Upper lobe of left lung (tissue), 4 donors: ENCODE measurements at regions not wholly inside any gene's neighbourhood (a gene's known extent, or its start where the extent isn't known, plus 50 kb on each side); places are given as distances from the start of the nearest gene placed in this dataset.

Source experiments
- POLR2AphosphoS5 ChIP-seq, 2 donors: sonication (generic); formaldehyde crosslinking; IDR thresholded peaks; one replicate each; pipeline ENCODE4 v1.5.1; 2017; ENCODE audit warnings: antibody characterized with exemption in 2 of 2
- TF ChIP-seq, protein P1 (sequence below), 6 experiments: fragments of 450-650 bp in 4 of 6; fragments of 200-600 bp in 2 of 6; sonication (generic) in 2 of 6; IDR thresholded peaks; one replicate each; pipeline ENCODE4 v1.5.1; 2016 to 2019; ENCODE audit warnings: antibody characterized with exemption in 6 of 6

DNA sequence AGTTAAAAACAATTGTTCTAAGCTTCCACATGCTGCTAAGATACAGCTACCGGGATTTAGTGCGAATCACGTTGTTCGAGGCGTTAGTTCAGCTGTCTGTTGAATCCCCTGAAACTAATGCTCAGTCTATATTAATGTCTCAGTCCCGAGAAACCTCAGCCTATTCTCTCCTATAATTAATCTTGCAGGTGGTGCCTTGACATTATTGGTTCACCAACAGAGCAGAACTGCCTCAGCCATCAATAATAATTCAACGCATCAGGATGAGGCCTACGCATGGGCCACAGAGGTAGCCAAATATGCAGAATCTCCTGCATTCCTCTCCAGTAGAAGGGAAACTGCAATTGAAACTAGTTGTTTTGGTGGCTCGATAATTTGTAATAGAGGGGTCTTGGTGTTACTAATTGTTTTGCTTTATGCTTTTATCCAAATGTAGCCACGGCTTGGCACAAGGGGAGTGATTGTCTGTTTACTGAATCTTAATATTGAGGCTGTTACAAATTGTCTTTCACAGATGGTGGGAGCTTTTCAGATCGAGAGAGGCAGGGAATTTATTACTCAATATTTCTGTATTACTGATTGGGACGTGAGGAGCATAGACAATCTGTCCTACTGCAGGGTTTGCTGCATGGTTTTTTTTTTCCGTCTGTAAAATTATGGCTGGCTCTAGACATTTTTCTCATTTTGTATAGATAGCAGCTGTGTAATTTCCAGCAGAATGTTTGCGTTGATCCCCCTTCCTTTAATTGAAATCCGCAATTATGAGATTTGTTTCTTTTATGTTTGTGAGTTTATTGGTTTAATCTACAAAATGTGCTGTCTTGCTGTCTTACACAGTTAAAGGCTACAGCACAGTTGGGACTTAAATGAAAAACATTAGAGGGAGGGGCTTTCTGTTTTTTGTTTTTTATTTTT, 1036.5 kb upstream of the NOVA1 start:
- no peak for TF ChIP-seq POLR2AphosphoS5 (IDR thresholded peaks at IDR 0.05)
- TF ChIP-seq, protein P1, sequence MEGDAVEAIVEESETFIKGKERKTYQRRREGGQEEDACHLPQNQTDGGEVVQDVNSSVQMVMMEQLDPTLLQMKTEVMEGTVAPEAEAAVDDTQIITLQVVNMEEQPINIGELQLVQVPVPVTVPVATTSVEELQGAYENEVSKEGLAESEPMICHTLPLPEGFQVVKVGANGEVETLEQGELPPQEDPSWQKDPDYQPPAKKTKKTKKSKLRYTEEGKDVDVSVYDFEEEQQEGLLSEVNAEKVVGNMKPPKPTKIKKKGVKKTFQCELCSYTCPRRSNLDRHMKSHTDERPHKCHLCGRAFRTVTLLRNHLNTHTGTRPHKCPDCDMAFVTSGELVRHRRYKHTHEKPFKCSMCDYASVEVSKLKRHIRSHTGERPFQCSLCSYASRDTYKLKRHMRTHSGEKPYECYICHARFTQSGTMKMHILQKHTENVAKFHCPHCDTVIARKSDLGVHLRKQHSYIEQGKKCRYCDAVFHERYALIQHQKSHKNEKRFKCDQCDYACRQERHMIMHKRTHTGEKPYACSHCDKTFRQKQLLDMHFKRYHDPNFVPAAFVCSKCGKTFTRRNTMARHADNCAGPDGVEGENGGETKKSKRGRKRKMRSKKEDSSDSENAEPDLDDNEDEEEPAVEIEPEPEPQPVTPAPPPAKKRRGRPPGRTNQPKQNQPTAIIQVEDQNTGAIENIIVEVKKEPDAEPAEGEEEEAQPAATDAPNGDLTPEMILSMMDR (IDR thresholded peaks at IDR 0.05), result no peak
